IMR-90 (cell line): ENCODE measurements at regions not wholly inside any gene's neighbourhood (a gene's known extent, or its start where the extent isn't known, plus 50 kb on each side); places are given as distances from the start of the nearest gene placed in this dataset.
A peak's percentile ranks its signal among the peaks of the same experiment; 100 is the strongest.

ENCODE experiments used
- BHLHE40 ChIP-seq: fragments of 150-350 bp; IDR thresholded peaks from 2 replicates; pipeline ENCODE4 v1.6.1; 2016; ENCODE audit warnings: mild to moderate bottlenecking, low read depth, low read length
- CEBPB ChIP-seq: IDR thresholded peaks from 2 replicates; pipeline ENCODE4 v1.6.1; 2012; ENCODE audit warnings: low read depth, low read length, improper control_type of control experiment
- CHD1 ChIP-seq: IDR thresholded peaks from 2 replicates; pipeline ENCODE4 v1.6.1; 2012; ENCODE audit warnings: low read depth, low read length, improper control_type of control experiment
- FOS ChIP-seq: fragments of 150-350 bp; IDR thresholded peaks from 2 replicates; pipeline ENCODE4 v1.6.1; 2016; ENCODE audit warnings: low read depth, low read length
- MAFK ChIP-seq: IDR thresholded peaks from 2 replicates; pipeline ENCODE4 v1.6.1; 2012; ENCODE audit warnings: low read depth, low read length, improper control_type of control experiment
- MAZ ChIP-seq: IDR thresholded peaks from 2 replicates; pipeline ENCODE4 v1.6.1; 2012; ENCODE audit warnings: low read depth, mild to moderate bottlenecking, low read length, improper control_type of control experiment, moderate library complexity, borderline replicate concordance
- MXI1 ChIP-seq: IDR thresholded peaks from 2 replicates; pipeline ENCODE4 v1.6.1; 2012; ENCODE audit warnings: low read depth, mild to moderate bottlenecking, low read length, moderate library complexity, borderline replicate concordance
- POLR2A ChIP-seq: IDR thresholded peaks from 2 replicates; pipeline ENCODE4 v1.6.1; 2012; ENCODE audit warnings: mild to moderate bottlenecking, low read depth, low read length
- RAD21 ChIP-seq: IDR thresholded peaks from 2 replicates; pipeline ENCODE4 v1.6.1; 2012; ENCODE audit warnings: low read length, improper control_type of control experiment
- RCOR1 ChIP-seq: IDR thresholded peaks from 2 replicates; pipeline ENCODE4 v1.6.1; 2012; ENCODE audit warnings: mild to moderate bottlenecking, low read length, improper control_type of control experiment; ENCODE audit not compliant: insufficient replicate concordance
- RFX5 ChIP-seq: IDR thresholded peaks from 2 replicates; pipeline ENCODE4 v1.8.0; 2012; ENCODE audit warnings: low read depth, mild to moderate bottlenecking, low read length, moderate library complexity
- SMC3 ChIP-seq: fragments of 150-350 bp; IDR thresholded peaks from 2 replicates; pipeline ENCODE4 v1.6.1; 2016; ENCODE audit warnings: low read depth, mild to moderate bottlenecking, antibody characterized with exemption, low read length, moderate library complexity
- TF ChIP-seq, protein P1 (sequence below): conservative IDR thresholded peaks from 2 replicates; pipeline ENCODE4 v1.5.1; 2012; ENCODE audit warnings: mild to moderate bottlenecking, low read depth, low read length, improper control_type of control experiment

DNA sequence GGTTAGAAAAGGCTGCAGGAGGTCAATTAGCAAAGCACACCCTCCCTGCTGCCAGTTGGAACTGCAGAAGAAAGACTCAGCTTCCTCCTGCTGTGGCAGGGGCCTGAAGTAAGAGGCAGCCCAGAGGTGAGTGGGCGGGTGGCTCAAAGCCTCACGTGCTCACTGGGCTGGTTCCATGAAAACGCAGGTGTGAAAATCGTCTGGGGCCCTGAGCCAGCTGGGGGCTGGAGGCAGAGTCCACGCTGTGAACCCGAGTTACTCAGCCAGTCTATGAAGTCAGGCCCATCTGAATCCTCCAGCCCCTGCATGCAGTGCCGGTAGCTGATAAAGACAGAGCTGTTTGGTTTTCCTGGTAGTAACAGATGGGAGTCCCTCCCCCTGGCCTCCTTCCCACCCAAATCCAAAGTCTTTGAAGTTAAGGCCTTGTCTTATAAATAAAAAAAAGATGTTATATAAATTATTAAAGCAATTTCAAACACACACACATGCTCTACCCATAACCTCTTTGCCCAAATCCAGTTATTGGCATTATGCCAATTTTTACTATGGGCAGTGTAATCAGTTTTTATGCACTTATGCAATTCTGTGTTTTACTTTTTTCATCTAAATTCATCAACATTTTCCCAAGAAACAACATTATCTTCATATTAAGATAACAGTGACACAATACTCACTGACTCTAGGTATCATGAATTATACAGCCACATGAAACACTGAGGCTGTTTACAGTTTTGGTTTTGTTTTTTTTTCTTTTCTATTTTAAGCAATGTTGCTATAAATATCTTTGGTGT lies 57.9 kb upstream of the PNMA1 start:
- TF ChIP-seq, protein P1, sequence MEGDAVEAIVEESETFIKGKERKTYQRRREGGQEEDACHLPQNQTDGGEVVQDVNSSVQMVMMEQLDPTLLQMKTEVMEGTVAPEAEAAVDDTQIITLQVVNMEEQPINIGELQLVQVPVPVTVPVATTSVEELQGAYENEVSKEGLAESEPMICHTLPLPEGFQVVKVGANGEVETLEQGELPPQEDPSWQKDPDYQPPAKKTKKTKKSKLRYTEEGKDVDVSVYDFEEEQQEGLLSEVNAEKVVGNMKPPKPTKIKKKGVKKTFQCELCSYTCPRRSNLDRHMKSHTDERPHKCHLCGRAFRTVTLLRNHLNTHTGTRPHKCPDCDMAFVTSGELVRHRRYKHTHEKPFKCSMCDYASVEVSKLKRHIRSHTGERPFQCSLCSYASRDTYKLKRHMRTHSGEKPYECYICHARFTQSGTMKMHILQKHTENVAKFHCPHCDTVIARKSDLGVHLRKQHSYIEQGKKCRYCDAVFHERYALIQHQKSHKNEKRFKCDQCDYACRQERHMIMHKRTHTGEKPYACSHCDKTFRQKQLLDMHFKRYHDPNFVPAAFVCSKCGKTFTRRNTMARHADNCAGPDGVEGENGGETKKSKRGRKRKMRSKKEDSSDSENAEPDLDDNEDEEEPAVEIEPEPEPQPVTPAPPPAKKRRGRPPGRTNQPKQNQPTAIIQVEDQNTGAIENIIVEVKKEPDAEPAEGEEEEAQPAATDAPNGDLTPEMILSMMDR, result no peak
- no peak for TF ChIP-seq POLR2A
- peak; percentile 98 for TF ChIP-seq BHLHE40
- TF ChIP-seq SMC3, result 0 out of 2 replicates have a peak, but pooled peaks have one; percentile 10
- TF ChIP-seq CEBPB, result peak; percentile 40; the same call in 1 of the 2 replicates
- no peak for TF ChIP-seq MXI1
- TF ChIP-seq CHD1, result no peak
- no peak for TF ChIP-seq RAD21
- TF ChIP-seq FOS, result no peak
- TF ChIP-seq RFX5, result no peak
- TF ChIP-seq RCOR1, result no peak
- TF ChIP-seq MAFK, result 0 out of 2 replicates have a peak, but pooled peaks have one; percentile 9
- peak; percentile 64; the same call in 1 of the 2 replicates for TF ChIP-seq MAZ
